Endometrium (tissue), 2 donors: ENCODE measurements at regions not wholly inside any gene's neighbourhood (a gene's known extent, or its start where the extent isn't known, plus 50 kb on each side); places are given as distances from the start of the nearest gene placed in this dataset.

ENCODE experiments used
- FAIRE-seq: peaks from 2 replicates; lab custom pipeline; 2012; peaks lifted over from hg19 to GRCh38; lab: Jason Lieb, UNC
- donor health status: control.
- donor health status: control.

- no peak for FAIRE-seq
Observed at GRCh38 chr1:29664711-29665110, 428.4 kb downstream of the PTPRU start.

DNA sequence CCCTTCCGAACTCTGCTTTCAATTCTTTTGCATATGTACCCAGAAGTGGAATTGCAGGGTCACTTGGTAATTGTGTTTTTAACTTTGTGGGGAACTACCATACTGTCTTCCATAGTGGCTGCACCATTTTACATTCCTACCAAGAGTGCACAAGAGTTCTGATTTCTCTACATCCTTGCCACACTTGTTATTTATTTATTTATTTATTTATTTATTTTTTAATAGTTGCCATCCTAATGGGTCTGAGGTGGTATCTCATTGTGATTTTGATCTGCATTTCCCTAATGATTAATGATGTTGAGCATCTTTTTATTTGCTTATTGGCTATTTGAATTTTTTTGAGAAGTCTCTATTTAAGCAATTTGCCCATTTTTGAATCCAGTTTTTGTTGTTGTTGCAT is 422.4 kb downstream of the PTPRU start:
- FAIRE-seq = no peak

- FAIRE-seq = no peak
Observed at GRCh38 chr1:29657816-29658215, 421.5 kb downstream of the PTPRU start.

DNA sequence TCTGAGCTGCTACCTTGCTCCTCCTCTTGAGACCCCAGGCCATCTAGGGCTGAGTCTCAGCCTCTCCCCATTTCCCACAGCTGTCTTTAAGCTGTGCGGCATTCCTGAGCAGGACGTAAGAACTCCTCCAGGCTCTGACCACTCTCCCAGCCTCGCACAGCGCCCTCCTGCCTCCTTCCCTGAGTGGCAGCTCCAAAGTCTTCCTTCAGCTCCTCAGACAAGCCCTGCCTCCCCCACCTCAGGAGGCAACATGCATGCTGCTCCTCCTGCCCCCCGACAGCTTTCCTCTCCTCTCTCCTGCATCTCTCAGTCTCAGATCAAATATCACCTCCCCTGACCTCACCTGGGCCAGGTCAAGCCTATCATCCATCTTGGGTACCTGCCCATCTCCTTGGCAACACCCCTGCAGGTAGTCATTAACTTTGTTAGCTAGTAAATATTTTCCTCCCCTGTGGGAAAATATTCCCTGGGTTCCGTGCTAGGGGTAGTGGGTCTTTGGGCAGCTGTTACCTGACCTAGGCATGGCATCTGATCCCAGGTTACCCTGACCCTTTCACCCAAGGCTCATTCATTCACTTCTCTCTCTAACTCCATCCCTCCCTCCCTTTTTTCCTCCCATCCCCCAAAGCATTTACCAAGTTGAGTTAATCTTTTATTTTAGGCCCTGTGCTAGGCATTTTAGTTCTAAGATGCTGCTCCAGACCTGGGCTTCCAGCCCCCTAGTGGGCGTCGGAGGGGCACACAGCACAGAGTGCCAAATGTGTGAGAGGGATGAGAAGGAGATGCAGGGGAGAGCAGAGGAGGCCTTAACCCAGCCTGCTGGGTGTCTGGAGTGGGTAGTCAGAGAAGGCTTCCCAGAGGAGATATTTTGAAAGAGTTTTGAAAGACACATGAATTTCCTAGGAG is 419.9 kb downstream of the PTPRU start:
- FAIRE-seq = no peak

DNA sequence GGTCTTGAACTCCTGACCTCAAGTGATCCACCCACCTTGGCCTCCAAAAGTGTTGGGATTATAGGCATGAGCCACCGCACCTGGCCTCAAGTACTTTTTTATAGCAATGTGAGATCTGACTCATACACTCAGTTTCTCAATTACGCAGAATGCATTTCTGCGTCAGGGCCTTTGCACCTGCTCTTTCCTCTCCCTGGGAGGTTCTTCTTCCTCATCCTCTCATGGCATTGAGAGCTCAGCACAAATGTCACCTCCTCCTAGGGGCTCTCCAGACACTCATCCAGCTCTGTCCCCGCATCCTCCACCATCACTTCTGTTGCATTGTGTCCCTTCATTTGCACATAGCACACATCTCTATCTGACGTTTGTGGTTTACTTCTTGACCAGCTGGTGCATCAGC is 418.8 kb downstream of the PTPRU start:
- no peak for FAIRE-seq

GRCh38 chr1:29653886-29654450 is 417.6 kb downstream of the PTPRU start:
- FAIRE-seq = no peak

GRCh38 chr1:29653034-29653810 is 416.9 kb downstream of the PTPRU start:
- no peak for FAIRE-seq

DNA sequence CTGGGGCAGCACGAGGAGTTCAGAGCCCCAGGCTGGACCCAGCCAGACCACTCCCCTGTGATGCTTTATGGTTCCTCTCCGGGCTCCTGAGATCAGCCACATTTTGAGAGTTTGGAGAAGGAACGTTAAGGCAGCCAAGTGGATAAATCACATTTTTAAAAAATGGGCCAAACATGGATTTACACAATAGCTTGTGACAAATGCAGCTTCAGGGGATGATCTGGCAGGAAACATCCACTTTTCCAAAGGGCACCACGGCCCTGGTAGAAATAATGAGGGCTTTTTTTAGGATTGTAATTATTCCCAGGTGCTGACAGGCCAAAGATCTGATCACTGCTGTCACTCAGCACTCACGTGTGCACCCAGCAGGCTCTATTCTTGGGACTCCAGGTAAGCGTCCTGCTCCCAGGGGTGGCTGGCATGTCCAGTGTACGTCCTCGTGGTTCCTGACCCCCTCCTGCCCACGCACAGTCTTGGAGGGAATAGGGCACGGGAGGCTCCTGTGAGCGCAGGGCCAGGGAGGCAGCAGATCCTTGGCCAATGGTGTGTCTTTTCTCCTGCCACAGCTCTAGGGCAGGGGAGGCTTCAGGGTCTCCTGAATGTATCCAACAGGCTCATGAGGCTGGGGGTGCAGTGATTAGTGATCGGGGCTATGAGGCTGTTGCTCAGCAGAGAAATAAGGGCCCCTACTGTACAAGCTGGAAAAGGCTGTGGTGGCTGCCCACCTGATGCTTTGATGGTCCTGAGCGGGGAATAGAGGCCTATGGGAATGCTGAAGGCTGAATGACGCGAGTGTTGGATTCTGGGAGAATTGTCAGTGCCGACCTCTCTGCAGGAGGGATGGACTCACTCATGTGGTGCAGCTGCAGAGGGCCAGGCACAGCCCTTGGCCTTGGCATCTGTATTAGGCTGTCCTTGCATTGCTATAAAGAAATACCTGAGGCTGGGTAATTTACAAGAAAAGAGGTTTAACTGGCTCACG is 415.7 kb downstream of the PTPRU start:
- FAIRE-seq = no peak

DNA sequence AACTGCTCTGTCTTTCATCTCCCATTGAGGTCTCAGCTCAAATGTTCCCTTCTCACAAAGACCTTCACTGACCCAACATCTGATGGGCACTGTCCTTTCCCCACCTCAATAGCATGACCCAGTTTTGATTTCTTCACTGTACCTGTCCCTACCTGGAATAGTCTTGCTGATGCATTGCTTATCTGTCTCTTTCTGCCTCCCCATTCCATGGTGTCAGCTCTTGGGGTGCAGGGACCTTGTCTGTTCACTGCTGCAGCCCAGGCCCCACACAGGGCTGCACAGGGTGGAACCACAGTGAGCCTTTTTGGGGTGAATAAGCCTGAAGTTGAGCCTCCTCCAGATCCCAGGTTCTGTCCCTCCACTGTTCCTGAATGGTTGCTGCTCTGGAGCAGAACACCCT is 414.9 kb downstream of the PTPRU start:
- FAIRE-seq = no peak

GRCh38 chr1:29650476-29650875 is 414.2 kb downstream of the PTPRU start:
- no peak for FAIRE-seq

DNA sequence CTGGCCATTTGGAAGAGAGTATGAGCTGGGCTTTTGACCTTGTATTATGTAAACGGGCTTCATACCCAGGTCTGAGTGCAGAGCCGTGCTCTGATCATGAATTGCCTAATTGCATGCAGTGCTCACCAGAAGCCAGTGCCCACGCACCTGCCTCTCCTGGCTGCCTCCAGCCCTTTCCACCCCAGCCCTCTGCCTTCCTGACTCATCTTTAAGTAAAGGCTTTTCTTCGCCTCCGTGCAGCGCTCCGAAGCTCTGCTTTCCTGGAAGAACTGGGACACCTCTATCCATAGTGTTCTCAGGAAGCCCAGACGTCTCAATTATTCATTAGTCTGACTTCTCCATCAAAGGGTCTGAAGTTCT is 413.7 kb downstream of the PTPRU start:
- no peak for FAIRE-seq

GRCh38 chr1:29649189-29650040 is 413.1 kb downstream of the PTPRU start:
- no peak for FAIRE-seq

DNA sequence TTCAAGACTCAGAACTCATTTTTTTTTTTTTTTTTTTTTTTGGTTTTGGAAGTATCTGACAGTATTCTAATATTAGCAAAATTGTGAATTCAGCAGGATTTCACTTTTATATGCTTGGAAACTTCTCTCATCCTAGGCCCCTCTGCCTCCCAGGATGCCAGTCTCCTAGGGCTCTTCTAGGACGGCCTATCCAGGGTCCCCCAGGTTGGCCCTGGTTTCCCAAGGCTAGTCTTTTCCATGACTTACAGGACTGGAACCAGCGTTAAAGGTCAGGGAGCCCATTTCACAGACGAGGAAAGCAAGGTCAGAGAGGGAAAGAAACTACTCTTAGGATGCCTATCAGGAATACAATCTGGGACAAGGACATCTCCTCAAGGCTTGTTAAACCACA is 412.5 kb downstream of the PTPRU start:
- no peak for FAIRE-seq

GRCh38 chr1:29648026-29648425 is 411.7 kb downstream of the PTPRU start:
- no peak for FAIRE-seq

DNA sequence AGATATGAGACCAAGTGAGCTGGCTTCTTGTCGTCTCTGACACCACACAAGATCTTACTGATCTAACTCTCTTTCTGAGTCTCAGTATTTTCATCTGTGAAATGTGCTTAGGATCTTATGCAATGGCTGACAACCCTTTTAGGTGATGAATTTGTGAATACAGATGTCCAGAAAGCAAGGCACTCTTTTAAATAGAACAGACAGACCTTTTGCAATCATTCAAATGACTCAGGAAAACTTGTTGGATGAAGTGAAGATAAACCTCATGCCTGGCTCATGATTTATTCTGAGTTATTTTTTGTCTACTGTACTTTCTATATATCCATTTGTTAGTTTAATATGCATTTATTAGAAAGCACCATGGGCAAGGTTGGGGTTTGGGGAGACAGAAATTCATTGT is 411.3 kb downstream of the PTPRU start:
- FAIRE-seq = no peak

GRCh38 chr1:29646161-29646775 is 409.9 kb downstream of the PTPRU start:
- no peak for FAIRE-seq

DNA sequence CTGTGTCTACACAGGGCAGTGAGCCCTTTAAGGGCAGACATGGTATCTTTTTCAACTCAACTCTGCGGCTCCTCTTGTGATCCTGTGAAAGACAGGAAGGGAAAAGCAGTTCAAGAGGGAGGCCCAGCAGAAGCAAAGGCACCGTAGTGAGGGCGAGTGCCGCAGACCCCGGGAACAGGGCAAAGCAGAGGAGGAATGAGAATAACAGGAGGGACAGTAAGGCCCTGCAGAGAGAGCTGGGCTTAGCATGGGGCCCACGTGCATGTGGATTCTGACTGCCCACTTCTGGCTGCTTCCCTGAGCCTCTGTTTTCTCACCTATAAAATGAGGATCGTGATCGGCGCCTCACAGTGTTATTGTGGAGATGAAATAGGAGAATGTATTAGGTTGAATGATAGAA is 409.3 kb downstream of the PTPRU start:
- no peak for FAIRE-seq

DNA sequence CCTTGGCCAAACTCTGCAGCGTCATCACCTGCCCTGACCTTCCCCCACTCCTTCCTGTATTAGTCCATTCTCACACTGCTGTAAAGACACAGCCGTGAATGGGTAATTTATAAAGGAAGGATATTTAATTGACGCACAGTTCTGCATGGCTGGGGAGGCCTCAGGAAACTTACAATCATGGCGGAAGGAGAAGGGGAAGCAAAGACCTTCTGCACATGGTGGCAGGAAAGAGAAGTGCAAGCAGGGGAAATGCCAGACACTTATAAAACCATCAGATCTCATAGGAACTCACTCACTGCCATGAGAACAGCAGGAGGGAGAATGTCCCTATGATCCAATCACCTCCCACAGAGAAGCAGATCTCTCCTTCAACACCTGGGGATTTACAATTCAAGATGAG is 408.5 kb downstream of the PTPRU start:
- FAIRE-seq = no peak

- no peak for FAIRE-seq
Observed at GRCh38 chr1:29643838-29644440, 407.6 kb downstream of the PTPRU start.

GRCh38 chr1:29643281-29643680 is 407.0 kb downstream of the PTPRU start:
- no peak for FAIRE-seq
